ENCODE measurements at regions not wholly inside any gene's neighbourhood (a gene's known extent, or its start where the extent isn't known, plus 50 kb on each side); places are given as distances from the start of the nearest gene placed in this dataset.

- no peak for TF ChIP-seq CTCF (conservative IDR thresholded peaks at IDR 0.05; ENCODE audit: low read length)
- no peak for TF ChIP-seq EZH2phosphoT487 (IDR thresholded peaks at IDR 0.05; ENCODE audit: borderline replicate concordance)
Observed at GRCh38 chr2:154577390-154577789, 121.1 kb upstream of the KCNJ3 start.

All from Loucy (cell line).